WTC11 (cell line): ENCODE measurements at regions not wholly inside any gene's neighbourhood (a gene's known extent, or its start where the extent isn't known, plus 50 kb on each side); places are given as distances from the start of the nearest gene placed in this dataset.
"Not testable (repeated sequence)": the region's sequence is repeated elsewhere in the genome, so short reads cannot be mapped to it uniquely, and the experiment has no call there.

ENCODE experiments used
- ATAC-seq: fragments of 200-7000 bp; cut with Tn5 transposase; 2 replicates; pipeline ENCODE4 v1.10.0; 2021; ENCODE audit warnings: mild to moderate bottlenecking, moderate library complexity
- CTCF ChIA-PET: fragments of 300-600 bp; sonication (Branson Sonifier 250); formaldehyde crosslinking; loops from one replicate; lab custom pipeline; 2021; ENCODE audit warnings: antibody characterized with exemption; lab: Charles Lee
- POLR2A ChIA-PET: fragments of 350-600 bp; sonication (Branson Sonifier 250); formaldehyde crosslinking; loops from one replicate; lab custom pipeline; 2021; ENCODE audit warnings: antibody characterized with exemption; lab: Charles Lee
- DNase-seq: peaks from one replicate; pipeline ENCODE4 v3.0.0; 2021; ENCODE audit warnings: low spot score
- H3K27ac Mint-ChIP-seq: 2 replicates; pipeline ENCODE4 v1.8.0; 2021; ENCODE audit warnings: mixed read lengths
- H3K27me3 Mint-ChIP-seq: 2 replicates; pipeline ENCODE4 v1.8.0; 2021; ENCODE audit warnings: low read depth, mild to moderate bottlenecking, moderate library complexity, mixed read lengths
- H3K36me3 Mint-ChIP-seq: 2 replicates; pipeline ENCODE4 v1.8.0; 2021; ENCODE audit warnings: mixed read lengths
- H3K4me1 Mint-ChIP-seq: 2 replicates; pipeline ENCODE4 v1.8.0; 2022; ENCODE audit warnings: mixed read lengths
- H3K4me3 Mint-ChIP-seq: 2 replicates; pipeline ENCODE4 v1.8.0; 2021; ENCODE audit warnings: mild to moderate bottlenecking, moderate library complexity, mixed read lengths
- H3K9me3 Mint-ChIP-seq: 2 replicates; pipeline ENCODE4 v1.8.0; 2021; ENCODE audit warnings: mixed read lengths
- CDX4 ChIP-seq: fragments of 250-450 bp; sonication (Bioruptor Pico); IDR thresholded peaks from 2 replicates; pipeline ENCODE4 v1.9.0; 2021; ENCODE audit warnings: moderate library complexity, mild to moderate bottlenecking, inconsistent platforms, borderline replicate concordance
- E2F5 ChIP-seq: sonication (generic); formaldehyde crosslinking; IDR thresholded peaks from 2 replicates; pipeline ENCODE4 v1.8.1; 2022; ENCODE audit warnings: mild to moderate bottlenecking, moderate library complexity, missing genetic modification reagents
- ELF4 ChIP-seq: sonication (generic); formaldehyde crosslinking; IDR thresholded peaks from 2 replicates; pipeline ENCODE4 v1.8.1; 2022; ENCODE audit warnings: low read depth, mild to moderate bottlenecking, moderate library complexity, missing genetic modification reagents
- ETV6 ChIP-seq: sonication (generic); formaldehyde crosslinking; IDR thresholded peaks from 2 replicates; pipeline ENCODE4 v1.8.1; 2022; ENCODE audit warnings: mild to moderate bottlenecking, missing genetic modification reagents
- FOXK1 ChIP-seq: sonication (generic); formaldehyde crosslinking; IDR thresholded peaks from 2 replicates; pipeline ENCODE4 v1.8.0; 2022; ENCODE audit warnings: mild to moderate bottlenecking, moderate library complexity, missing genetic modification reagents
- GABPB1 ChIP-seq: sonication (generic); formaldehyde crosslinking; IDR thresholded peaks from 2 replicates; pipeline ENCODE4 v1.8.1; 2023; ENCODE audit warnings: mild to moderate bottlenecking, missing genetic modification reagents
- IRF2 ChIP-seq: sonication (generic); formaldehyde crosslinking; IDR thresholded peaks from 2 replicates; pipeline ENCODE4 v1.8.0; 2022; ENCODE audit warnings: low read depth, missing genetic modification reagents, borderline replicate concordance
- MLX ChIP-seq: sonication (generic); formaldehyde crosslinking; IDR thresholded peaks from 2 replicates; pipeline ENCODE4 v1.8.1; 2023; ENCODE audit warnings: mild to moderate bottlenecking, missing genetic modification reagents, moderate library complexity
- NFATC4 ChIP-seq: fragments of 250-450 bp; sonication (Bioruptor Pico); IDR thresholded peaks from 2 replicates; pipeline ENCODE4 v1.9.0; 2021; ENCODE audit warnings: mild to moderate bottlenecking
- NFYB ChIP-seq: sonication (generic); formaldehyde crosslinking; conservative IDR thresholded peaks from 2 replicates; pipeline ENCODE4 v1.8.0; 2022; ENCODE audit warnings: low read depth, missing genetic modification reagents
- OVOL2 ChIP-seq: fragments of 250-450 bp; sonication (Bioruptor Pico); IDR thresholded peaks from 2 replicates; pipeline ENCODE4 v1.9.0; 2021; ENCODE audit warnings: mild to moderate bottlenecking, borderline replicate concordance
- TEAD4 ChIP-seq: sonication (generic); formaldehyde crosslinking; IDR thresholded peaks from 2 replicates; pipeline ENCODE4 v1.8.0; 2022; ENCODE audit warnings: mild to moderate bottlenecking, missing genetic modification reagents
- ZNF121 ChIP-seq: sonication (generic); formaldehyde crosslinking; IDR thresholded peaks from 2 replicates; pipeline ENCODE4 v1.8.0; 2023; ENCODE audit warnings: missing genetic modification reagents
- TF ChIP-seq, protein P1 (sequence below): sonication (generic); formaldehyde crosslinking; IDR thresholded peaks from 2 replicates; pipeline ENCODE4 v1.8.1; 2023; ENCODE audit warnings: mild to moderate bottlenecking, moderate library complexity, missing genetic modification reagents
- TF ChIP-seq, protein P2 (sequence below): sonication (generic); formaldehyde crosslinking; IDR thresholded peaks from 2 replicates; pipeline ENCODE4 v1.8.0; 2023; ENCODE audit warnings: missing genetic modification reagents
- TF ChIP-seq, protein P3 (sequence below): sonication (generic); formaldehyde crosslinking; IDR thresholded peaks from 2 replicates; pipeline ENCODE4 v1.8.1; 2023; ENCODE audit warnings: mild to moderate bottlenecking, missing genetic modification reagents

GRCh38 chr3:101133652-101134051 is 140.4 kb upstream of the ABI3BP start:
- POLR2A ChIA-PET = no interaction called here
- no peak for ATAC-seq
- H3K4me3 Mint-ChIP-seq = no peak overlapping the region
- peaks cover 16% of the 10 kb centered on the region for H3K9me3 Mint-ChIP-seq
- no peak overlapping the region for H3K27ac Mint-ChIP-seq
- no peak for TF ChIP-seq MLX (CRISPR knock-in tag)
- TF ChIP-seq E2F5 (CRISPR knock-in tag) = no peak
- TF ChIP-seq, protein P1, sequence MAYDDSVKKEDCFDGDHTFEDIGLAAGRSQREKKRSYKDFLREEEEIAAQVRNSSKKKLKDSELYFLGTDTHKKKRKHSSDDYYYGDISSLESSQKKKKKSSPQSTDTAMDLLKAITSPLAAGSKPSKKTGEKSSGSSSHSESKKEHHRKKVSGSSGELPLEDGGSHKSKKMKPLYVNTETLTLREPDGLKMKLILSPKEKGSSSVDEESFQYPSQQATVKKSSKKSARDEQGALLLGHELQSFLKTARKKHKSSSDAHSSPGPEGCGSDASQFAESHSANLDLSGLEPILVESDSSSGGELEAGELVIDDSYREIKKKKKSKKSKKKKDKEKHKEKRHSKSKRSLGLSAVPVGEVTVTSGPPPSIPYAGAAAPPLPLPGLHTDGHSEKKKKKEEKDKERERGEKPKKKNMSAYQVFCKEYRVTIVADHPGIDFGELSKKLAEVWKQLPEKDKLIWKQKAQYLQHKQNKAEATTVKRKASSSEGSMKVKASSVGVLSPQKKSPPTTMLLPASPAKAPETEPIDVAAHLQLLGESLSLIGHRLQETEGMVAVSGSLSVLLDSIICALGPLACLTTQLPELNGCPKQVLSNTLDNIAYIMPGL = no peak
- TF ChIP-seq NFYB (CRISPR knock-in tag) = no peak
- TF ChIP-seq TEAD4 = no peak
- TF ChIP-seq OVOL2 (CRISPR knock-in tag) = no peak
- TF ChIP-seq ELF4 (CRISPR knock-in tag) = no peak
- TF ChIP-seq FOXK1 (CRISPR knock-in tag) = no peak
- TF ChIP-seq GABPB1 (CRISPR knock-in tag) = no peak
- no peak for TF ChIP-seq ZNF121
- no peak for TF ChIP-seq CDX4 (CRISPR knock-in tag)
- TF ChIP-seq, protein P2, sequence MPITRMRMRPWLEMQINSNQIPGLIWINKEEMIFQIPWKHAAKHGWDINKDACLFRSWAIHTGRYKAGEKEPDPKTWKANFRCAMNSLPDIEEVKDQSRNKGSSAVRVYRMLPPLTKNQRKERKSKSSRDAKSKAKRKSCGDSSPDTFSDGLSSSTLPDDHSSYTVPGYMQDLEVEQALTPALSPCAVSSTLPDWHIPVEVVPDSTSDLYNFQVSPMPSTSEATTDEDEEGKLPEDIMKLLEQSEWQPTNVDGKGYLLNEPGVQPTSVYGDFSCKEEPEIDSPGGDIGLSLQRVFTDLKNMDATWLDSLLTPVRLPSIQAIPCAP (CRISPR knock-in tag) = no peak
- TF ChIP-seq IRF2 (CRISPR knock-in tag) = no peak
- TF ChIP-seq ETV6 (CRISPR knock-in tag) = no peak
- peaks cover 3% of the 10 kb centered on the region for H3K4me1 Mint-ChIP-seq
- CTCF ChIA-PET = no interaction called here
- H3K36me3 Mint-ChIP-seq = no peaks in the 10 kb centered on the region
- no peaks in the 10 kb centered on the region for H3K27me3 Mint-ChIP-seq
- DNase-seq = no peak

GRCh38 chr3:101133197-101133596 is 140.0 kb upstream of the ABI3BP start:
- H3K4me1 Mint-ChIP-seq, H3K36me3 Mint-ChIP-seq, DNase-seq, H3K27me3 Mint-ChIP-seq, H3K27ac Mint-ChIP-seq, ATAC-seq, CTCF ChIA-PET, H3K4me3 Mint-ChIP-seq, POLR2A ChIA-PET: not testable (repeated sequence)
- H3K9me3 Mint-ChIP-seq = peaks cover 16% of the 10 kb centered on the region

DNA sequence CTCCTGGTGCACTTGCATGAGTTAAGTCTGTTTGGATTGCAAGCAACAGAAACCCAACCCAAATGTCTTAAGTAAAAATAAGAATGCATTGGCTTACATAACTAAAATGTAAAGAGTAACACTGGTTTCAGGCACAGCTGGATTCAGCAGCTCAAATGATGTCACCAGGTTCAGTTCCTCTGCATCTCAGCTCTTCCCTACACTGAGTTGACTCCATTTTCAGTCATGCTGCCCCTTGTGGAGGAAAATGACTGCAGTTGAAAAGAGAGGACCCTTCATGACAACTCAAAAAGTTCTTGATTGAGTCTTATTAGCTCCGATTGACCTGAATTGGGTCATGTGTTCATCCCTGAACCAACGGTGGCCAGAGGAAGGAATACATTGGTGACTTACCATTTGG is 138.5 kb upstream of the ABI3BP start:
- no peaks in the 10 kb centered on the region; the same call in 1 of the 2 replicates for H3K27me3 Mint-ChIP-seq
- peaks cover 16% of the 10 kb centered on the region for H3K9me3 Mint-ChIP-seq
- H3K36me3 Mint-ChIP-seq = no peaks in the 10 kb centered on the region
- no peak for TF ChIP-seq NFATC4 (CRISPR knock-in tag)
- TF ChIP-seq, protein P3, sequence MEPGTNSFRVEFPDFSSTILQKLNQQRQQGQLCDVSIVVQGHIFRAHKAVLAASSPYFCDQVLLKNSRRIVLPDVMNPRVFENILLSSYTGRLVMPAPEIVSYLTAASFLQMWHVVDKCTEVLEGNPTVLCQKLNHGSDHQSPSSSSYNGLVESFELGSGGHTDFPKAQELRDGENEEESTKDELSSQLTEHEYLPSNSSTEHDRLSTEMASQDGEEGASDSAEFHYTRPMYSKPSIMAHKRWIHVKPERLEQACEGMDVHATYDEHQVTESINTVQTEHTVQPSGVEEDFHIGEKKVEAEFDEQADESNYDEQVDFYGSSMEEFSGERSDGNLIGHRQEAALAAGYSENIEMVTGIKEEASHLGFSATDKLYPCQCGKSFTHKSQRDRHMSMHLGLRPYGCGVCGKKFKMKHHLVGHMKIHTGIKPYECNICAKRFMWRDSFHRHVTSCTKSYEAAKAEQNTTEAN = no peak
- H3K4me1 Mint-ChIP-seq = no peaks in the 10 kb centered on the region
- peak; percentile 86 for ATAC-seq
- H3K4me3 Mint-ChIP-seq = no peak overlapping the region
- DNase-seq = no peak
- CTCF ChIA-PET = interaction anchor here (0.6 to 1.5 kb wide), 9 partner anchors 11 to 312 kb away, joined by 3 to 7 read pairs (median 4); partner anchors contain the start of gene ABI3BP
- POLR2A ChIA-PET = no interaction called here
- H3K27ac Mint-ChIP-seq = no peak overlapping the region
